Activated naive CD8-positive, alpha-beta T cell treated with anti-CD3 and anti-CD28 coated beads, Interleukin-2, amount 50 U/mL, for 24 hours (primary cell): ENCODE measurements at regions not wholly inside any gene's neighbourhood (a gene's known extent, or its start where the extent isn't known, plus 50 kb on each side); places are given as distances from the start of the nearest gene placed in this dataset.
"Not testable (repeated sequence)": the region's sequence is repeated elsewhere in the genome, so short reads cannot be mapped to it uniquely, and the experiment has no call there.

Experiments used
- ATAC-seq: fragments of 150-1000 bp; cut with Tn5 transposase; one replicate; pipeline ENCODE4 v1.10.0; 2021
- DNase-seq: peaks from one replicate; pipeline ENCODE4 v3.0.0; 2021
- H3K27ac Mint-ChIP-seq: one replicate; pipeline ENCODE4 v1.8.0; 2021; ENCODE audit warnings: mild to moderate bottlenecking, mixed read lengths
- H3K27me3 Mint-ChIP-seq: one replicate; pipeline ENCODE4 v1.8.0; 2021; ENCODE audit warnings: mixed read lengths
- H3K36me3 Mint-ChIP-seq: one replicate; pipeline ENCODE4 v1.8.0; 2021; ENCODE audit warnings: low read depth, mixed read lengths
- H3K4me1 Mint-ChIP-seq: one replicate; pipeline ENCODE4 v1.8.0; 2021; ENCODE audit warnings: mixed read lengths
- H3K4me3 Mint-ChIP-seq: one replicate; pipeline ENCODE4 v1.8.0; 2021; ENCODE audit warnings: mild to moderate bottlenecking, moderate library complexity, mixed read lengths
- H3K9me3 Mint-ChIP-seq: one replicate; pipeline ENCODE4 v1.8.0; 2021; ENCODE audit warnings: mixed read lengths

GRCh38 chr6:67908379-67908778 is 726.7 kb upstream of the ADGRB3 start:
- no peak overlapping the region for H3K4me3 Mint-ChIP-seq
- peaks cover 5% of the 10 kb centered on the region for H3K9me3 Mint-ChIP-seq
- H3K27me3 Mint-ChIP-seq: no peaks in the 10 kb centered on the region
- no peak for ATAC-seq
- DNase-seq: no peak
- H3K4me1 Mint-ChIP-seq: no peaks in the 10 kb centered on the region
- no peak overlapping the region for H3K27ac Mint-ChIP-seq
- no peaks in the 10 kb centered on the region for H3K36me3 Mint-ChIP-seq

DNA sequence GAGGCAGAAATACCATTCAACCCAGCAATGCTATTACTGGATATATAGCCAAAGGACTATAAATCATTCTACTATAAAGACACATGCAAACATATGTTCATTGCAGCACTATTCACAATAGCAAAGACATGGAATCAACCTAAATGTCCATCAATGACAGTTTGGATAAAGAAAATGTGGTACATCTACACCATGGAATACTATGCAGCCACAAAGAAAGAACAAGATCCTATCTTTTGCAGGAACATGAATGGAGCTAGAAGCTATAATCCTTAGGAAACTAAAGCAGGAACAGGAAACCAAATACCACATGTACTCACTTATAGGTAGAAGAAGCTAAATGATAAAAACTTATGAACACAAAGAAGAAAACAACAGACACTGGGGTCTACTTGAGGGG is 730.3 kb upstream of the ADGRB3 start:
- not testable (repeated sequence) for ATAC-seq, H3K27me3 Mint-ChIP-seq, H3K4me3 Mint-ChIP-seq, DNase-seq, H3K4me1 Mint-ChIP-seq, H3K36me3 Mint-ChIP-seq, H3K27ac Mint-ChIP-seq
- H3K9me3 Mint-ChIP-seq: peaks cover 15% of the 10 kb centered on the region

DNA sequence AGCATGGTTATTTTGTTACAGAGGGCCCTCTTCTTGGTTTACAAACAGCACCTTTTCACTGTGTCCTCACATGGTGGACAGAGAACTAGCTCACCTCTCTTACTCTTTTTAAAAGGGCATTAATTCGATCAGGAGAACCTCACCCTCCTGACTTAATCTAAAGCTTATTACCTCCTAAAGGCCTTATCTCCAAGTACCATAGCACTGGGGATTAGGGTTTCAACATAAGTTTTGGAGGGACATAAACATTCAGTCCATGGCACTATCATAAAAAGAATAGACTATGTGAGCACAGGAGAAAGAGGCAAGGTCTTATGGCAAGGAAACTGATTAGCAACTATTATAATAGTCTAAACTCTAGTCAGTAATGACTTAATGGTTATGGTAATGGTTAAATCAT is 736.2 kb upstream of the ADGRB3 start:
- no peak for ATAC-seq
- Mint-ChIP-seq H3K9me3 (peaks cover 16% of the 10 kb centered on the region), H3K4me3 (no peak overlapping the region), H3K27me3 (no peaks in the 10 kb centered on the region), H3K36me3 (no peaks in the 10 kb centered on the region), H3K4me1 (no peaks in the 10 kb centered on the region), H3K27ac (no peak overlapping the region)
- no peak for DNase-seq

GRCh38 chr6:67897998-67898607 is 737.0 kb upstream of the ADGRB3 start:
- ATAC-seq: no peak
- Mint-ChIP-seq H3K27me3 (no peaks in the 10 kb centered on the region), H3K4me1 (no peaks in the 10 kb centered on the region)

GRCh38 chr6:67896476-67896875 is 738.6 kb upstream of the ADGRB3 start:
- Mint-ChIP-seq H3K9me3 (peaks cover 10% of the 10 kb centered on the region), H3K4me3 (no peak overlapping the region), H3K36me3 (no peaks in the 10 kb centered on the region), H3K27me3 (no peaks in the 10 kb centered on the region), H3K4me1 (no peaks in the 10 kb centered on the region), H3K27ac (no peak overlapping the region)
- DNase-seq: no peak
- no peak for ATAC-seq

More at GRCh38 chr6:67897998-67898607, 737.0 kb upstream of the ADGRB3 start:
- no peaks in the 10 kb centered on the region for H3K36me3 Mint-ChIP-seq
- H3K27ac Mint-ChIP-seq: no peak overlapping the region
- H3K9me3 Mint-ChIP-seq: peaks cover 16% of the 10 kb centered on the region
- H3K4me3 Mint-ChIP-seq: no peak overlapping the region
- DNase-seq: no peak

DNA sequence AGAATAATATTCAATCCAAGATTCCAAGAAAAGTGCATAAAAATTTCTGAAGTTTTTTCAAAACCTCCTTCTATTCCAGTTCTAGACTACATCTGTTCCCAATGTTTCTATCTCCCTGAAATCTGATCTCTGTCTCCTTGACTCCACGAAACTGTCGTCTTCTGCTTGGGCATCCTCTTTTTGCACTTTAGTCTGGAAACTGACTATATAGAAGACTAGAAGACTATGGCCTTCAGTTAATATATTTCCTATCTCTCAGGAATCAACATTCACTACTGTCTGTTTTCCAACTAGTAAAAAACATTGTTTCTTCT is 745.4 kb upstream of the ADGRB3 start:
- H3K27me3 Mint-ChIP-seq: no peaks in the 10 kb centered on the region
- H3K4me3 Mint-ChIP-seq: no peak overlapping the region
- no peaks in the 10 kb centered on the region for H3K36me3 Mint-ChIP-seq
- DNase-seq (no peak), ATAC-seq (no peak)
- H3K9me3 Mint-ChIP-seq: peaks cover 11% of the 10 kb centered on the region
- H3K4me1 Mint-ChIP-seq: no peaks in the 10 kb centered on the region
- H3K27ac Mint-ChIP-seq: no peak overlapping the region

DNA sequence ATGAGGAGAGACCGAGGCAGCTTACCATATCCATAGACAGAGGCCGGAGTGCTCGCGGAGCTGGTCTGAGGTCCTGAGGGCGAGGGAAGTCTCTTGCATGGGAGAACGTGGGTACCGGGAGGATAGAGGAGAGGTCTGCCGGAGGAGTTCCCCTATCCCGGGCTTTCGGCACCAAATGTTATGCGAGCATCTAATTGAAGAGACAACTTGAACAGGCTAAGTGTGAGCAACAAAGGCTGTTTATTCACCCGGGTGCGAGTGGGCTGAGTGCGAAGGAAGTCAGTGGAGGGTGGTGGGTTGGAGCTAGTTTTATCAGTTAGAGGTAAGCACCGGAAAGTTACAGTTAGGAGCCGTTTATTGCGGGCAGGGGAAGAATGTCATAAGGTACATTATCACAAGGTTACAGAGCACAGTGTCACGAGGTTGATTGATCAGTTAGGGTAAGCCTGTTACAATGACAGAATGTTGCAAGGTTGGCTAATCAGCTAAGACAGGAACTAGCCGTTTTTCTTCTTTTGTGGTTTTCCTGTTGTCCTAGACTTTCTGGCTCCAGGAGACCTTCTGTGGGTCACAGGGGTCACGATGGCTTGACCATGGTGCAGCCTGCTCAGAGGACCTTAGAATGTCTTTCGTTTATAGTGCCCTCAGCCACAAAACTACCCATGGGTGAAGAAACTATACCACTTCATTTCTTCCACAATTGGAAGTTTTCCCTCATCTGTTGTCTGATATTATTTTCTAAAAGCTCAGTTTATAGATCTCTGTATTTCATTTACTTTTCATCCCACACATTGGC is 746.0 kb upstream of the ADGRB3 start:
- H3K4me1 Mint-ChIP-seq: no peaks in the 10 kb centered on the region
- no peak overlapping the region for H3K4me3 Mint-ChIP-seq
- no peaks in the 10 kb centered on the region for H3K36me3 Mint-ChIP-seq
- peaks cover 11% of the 10 kb centered on the region for H3K9me3 Mint-ChIP-seq
- no peak overlapping the region for H3K27ac Mint-ChIP-seq
- DNase-seq (no peak), ATAC-seq (no peak)
- no peaks in the 10 kb centered on the region for H3K27me3 Mint-ChIP-seq

GRCh38 chr6:67888546-67888885 is 746.6 kb upstream of the ADGRB3 start:
- Mint-ChIP-seq H3K27ac (no peak overlapping the region), H3K36me3 (no peaks in the 10 kb centered on the region), H3K4me3 (no peak overlapping the region), H3K4me1 (no peaks in the 10 kb centered on the region), H3K9me3 (peaks cover 11% of the 10 kb centered on the region), H3K27me3 (no peaks in the 10 kb centered on the region)
- DNase-seq (no peak), ATAC-seq (no peak)

DNA sequence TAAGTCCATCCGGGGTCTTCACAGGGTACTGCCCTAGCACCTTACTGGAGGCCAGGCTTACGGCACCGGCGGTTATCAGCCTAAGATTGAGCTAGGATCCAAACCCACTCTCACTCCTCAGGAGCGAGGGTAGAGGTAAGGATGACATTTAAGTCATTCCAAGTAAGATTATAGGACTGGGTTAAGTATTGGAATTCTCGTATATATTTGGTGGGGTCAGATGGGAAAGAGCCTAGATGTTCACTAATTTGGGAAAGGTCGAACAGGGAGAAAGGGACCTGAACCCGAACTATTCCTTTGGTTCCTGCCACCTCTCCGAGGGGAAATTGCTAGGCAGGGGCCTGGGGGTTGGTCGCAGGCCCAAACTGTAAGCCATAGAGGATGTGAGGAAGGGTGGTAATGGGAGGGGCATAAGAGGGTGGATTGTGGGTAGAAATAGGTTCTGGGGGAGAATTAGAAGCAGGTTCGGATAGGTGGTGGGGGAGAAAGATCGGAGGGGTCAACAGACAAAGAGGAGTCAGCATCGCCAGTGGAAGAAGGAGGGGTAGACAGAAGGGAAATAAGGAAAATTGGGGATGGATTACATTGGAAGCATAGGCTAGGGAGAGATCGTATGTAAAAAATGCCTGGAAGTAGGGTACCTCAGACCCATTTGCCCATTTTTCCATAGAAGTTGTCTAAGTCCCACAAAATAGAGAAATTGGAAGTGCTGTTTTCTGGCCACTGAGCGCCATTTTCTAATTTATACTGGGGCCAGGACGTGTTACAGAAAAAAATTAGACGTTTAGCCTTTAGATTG is 747.1 kb upstream of the ADGRB3 start:
- H3K27me3 Mint-ChIP-seq: no peaks in the 10 kb centered on the region
- H3K4me1 Mint-ChIP-seq: no peaks in the 10 kb centered on the region
- H3K9me3 Mint-ChIP-seq: peaks cover 11% of the 10 kb centered on the region
- no peak overlapping the region for H3K4me3 Mint-ChIP-seq
- ATAC-seq (no peak), DNase-seq (no peak)
- H3K36me3 Mint-ChIP-seq: no peaks in the 10 kb centered on the region
- H3K27ac Mint-ChIP-seq: no peak overlapping the region

- no peak overlapping the region for H3K27ac Mint-ChIP-seq
- peaks cover 11% of the 10 kb centered on the region for H3K9me3 Mint-ChIP-seq
- H3K4me1 Mint-ChIP-seq: no peaks in the 10 kb centered on the region
- H3K36me3 Mint-ChIP-seq: no peaks in the 10 kb centered on the region
- no peak for DNase-seq
- H3K4me3 Mint-ChIP-seq: no peak overlapping the region
- no peak for ATAC-seq
- H3K27me3 Mint-ChIP-seq: no peaks in the 10 kb centered on the region
Measured at GRCh38 chr6:67887419-67887746, 747.7 kb upstream of the ADGRB3 start.

GRCh38 chr6:67886840-67887292 is 748.2 kb upstream of the ADGRB3 start:
- Mint-ChIP-seq H3K27me3 (no peaks in the 10 kb centered on the region), H3K4me3 (no peak overlapping the region), H3K27ac (no peak overlapping the region), H3K4me1 (no peaks in the 10 kb centered on the region), H3K9me3 (peaks cover 11% of the 10 kb centered on the region), H3K36me3 (no peaks in the 10 kb centered on the region)
- no peak for ATAC-seq
- DNase-seq: no peak

GRCh38 chr6:67886036-67886707 is 748.9 kb upstream of the ADGRB3 start:
- Mint-ChIP-seq H3K4me1 (no peaks in the 10 kb centered on the region), H3K27me3 (no peaks in the 10 kb centered on the region)
- no peak for DNase-seq

GRCh38 chr6:67885081-67886033 is 749.7 kb upstream of the ADGRB3 start:
- Mint-ChIP-seq H3K4me3 (no peak overlapping the region), H3K4me1 (no peaks in the 10 kb centered on the region), H3K27me3 (no peaks in the 10 kb centered on the region), H3K36me3 (no peaks in the 10 kb centered on the region), H3K27ac (no peak overlapping the region), H3K9me3 (peaks cover 11% of the 10 kb centered on the region)
- no peak for ATAC-seq
- DNase-seq: no peak

More at GRCh38 chr6:67886036-67886707, 748.9 kb upstream of the ADGRB3 start:
- Mint-ChIP-seq H3K36me3 (no peaks in the 10 kb centered on the region), H3K4me3 (no peak overlapping the region), H3K27ac (no peak overlapping the region), H3K9me3 (peaks cover 11% of the 10 kb centered on the region)
- ATAC-seq: no peak

GRCh38 chr6:67884442-67884841 is 750.6 kb upstream of the ADGRB3 start:
- H3K4me1 Mint-ChIP-seq: no peaks in the 10 kb centered on the region
- H3K27me3 Mint-ChIP-seq: no peaks in the 10 kb centered on the region
- no peaks in the 10 kb centered on the region for H3K36me3 Mint-ChIP-seq
- peaks cover 11% of the 10 kb centered on the region for H3K9me3 Mint-ChIP-seq
- no peak for DNase-seq
- no peak overlapping the region for H3K27ac Mint-ChIP-seq
- no peak overlapping the region for H3K4me3 Mint-ChIP-seq
- ATAC-seq: no peak
